ENCODE measurements at regions not wholly inside any gene's neighbourhood (a gene's known extent, or its start where the extent isn't known, plus 50 kb on each side); places are given as distances from the start of the nearest gene placed in this dataset.
"Not testable (repeated sequence)": the region's sequence is repeated elsewhere in the genome, so short reads cannot be mapped to it uniquely, and the experiment has no call there.

DNA sequence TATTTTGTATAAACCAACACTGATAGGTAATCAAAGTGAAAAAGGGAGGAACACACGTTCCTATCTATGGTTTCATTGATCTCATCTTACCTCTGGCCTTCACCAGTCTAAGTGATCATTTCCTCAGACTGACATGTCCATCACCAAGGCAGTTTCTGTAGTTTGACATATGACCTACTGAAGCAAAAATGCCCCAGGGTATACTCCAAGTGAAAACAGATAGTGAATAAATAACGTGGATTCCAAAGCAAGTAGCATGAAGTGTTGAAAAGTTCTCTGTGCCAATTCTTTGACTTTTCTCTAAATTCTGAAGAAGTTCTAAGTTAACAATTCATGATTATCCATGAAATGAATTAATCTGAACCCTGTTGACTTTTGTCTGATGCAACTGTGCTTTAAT lies 334.2 kb upstream of the SGCG start:
- Histone ChIP-seq H3K9me3 (ENCODE audit: insufficient read depth, low read depth, low read length) (no peaks in the 10 kb centered on the region), H3K36me3 (ENCODE audit: insufficient read depth, low read length) (no peaks in the 10 kb centered on the region), H3K27me3 (ENCODE audit: insufficient read depth, low read length) (no peaks in the 10 kb centered on the region), H3K4me3 (ENCODE audit: low read length) (no peak overlapping the region), H3K4me1 (ENCODE audit: insufficient read depth, low read length) (peaks cover 9% of the 10 kb centered on the region), H3K27ac (ENCODE audit: low read depth, low read length) (no peak overlapping the region), H3K9ac (ENCODE audit: low read depth, low read length) (no peak overlapping the region)
- 73% methylated on average over 2 of the region's 2 CpGs for WGBS

GRCh38 chr13:22848539-22849052 lies 332.2 kb upstream of the SGCG start:
- peak overlapping the region; percentile 54 for H3K9ac ChIP-seq (ENCODE audit: low read depth, low read length)
- peaks cover 9% of the 10 kb centered on the region for H3K4me1 ChIP-seq (ENCODE audit: insufficient read depth, low read length)
- no peak overlapping the region for H3K4me3 ChIP-seq (ENCODE audit: low read length)
- 79% methylated on average over 32 of the region's 32 CpGs for WGBS
- H3K36me3 ChIP-seq (ENCODE audit: insufficient read depth, low read length), result no peaks in the 10 kb centered on the region
- peak overlapping the region; percentile 16; the same call in 1 of the 2 replicates for H3K27ac ChIP-seq (ENCODE audit: low read depth, low read length)
- no peaks in the 10 kb centered on the region for H3K27me3 ChIP-seq (ENCODE audit: insufficient read depth, low read length)
- H3K9me3 ChIP-seq (ENCODE audit: insufficient read depth, low read depth, low read length), result no peaks in the 10 kb centered on the region

DNA sequence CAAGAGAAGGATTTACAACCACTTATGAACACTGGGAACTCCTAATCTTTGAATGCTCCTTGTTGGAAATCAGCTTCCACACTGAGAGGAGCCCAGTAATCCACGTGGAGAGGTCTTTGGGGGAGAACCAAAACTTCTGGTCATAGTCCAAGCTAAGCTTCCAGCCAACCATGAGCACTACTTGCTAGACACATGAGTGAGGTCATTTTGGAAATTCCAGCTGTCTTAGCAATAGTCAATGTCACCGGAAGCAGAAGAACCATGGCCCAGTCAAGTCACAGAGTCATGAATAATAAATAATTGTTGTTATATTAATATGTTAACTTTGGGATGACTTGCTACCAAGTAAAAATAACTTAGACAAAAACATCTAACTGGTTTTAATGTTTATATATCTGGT lies 324.9 kb upstream of the SGCG start:
- no peak overlapping the region for H3K27ac ChIP-seq (ENCODE audit: low read depth, low read length)
- WGBS, result 91% methylated on average over 2 of the region's 2 CpGs

GRCh38 chr13:22858980-22859379 lies 321.8 kb upstream of the SGCG start:
- not testable (repeated sequence) for H3K9me3 ChIP-seq (ENCODE audit: insufficient read depth, low read depth, low read length); H3K27ac ChIP-seq (ENCODE audit: low read depth, low read length); H3K36me3 ChIP-seq (ENCODE audit: insufficient read depth, low read length); H3K4me3 ChIP-seq (ENCODE audit: low read length); H3K4me1 ChIP-seq (ENCODE audit: insufficient read depth, low read length); H3K27me3 ChIP-seq (ENCODE audit: insufficient read depth, low read length); H3K9ac ChIP-seq (ENCODE audit: low read depth, low read length)
- WGBS, result 92% methylated on average over 18 of the region's 32 CpGs

More for the DNA sequence above, 324.9 kb upstream of the SGCG start:
- peaks cover 6% of the 10 kb centered on the region; the same call in 1 of the 2 replicates for H3K9me3 ChIP-seq (ENCODE audit: insufficient read depth, low read depth, low read length)
- H3K36me3 ChIP-seq (ENCODE audit: insufficient read depth, low read length), result no peaks in the 10 kb centered on the region
- H3K4me3 ChIP-seq (ENCODE audit: low read length), result no peak overlapping the region
- H3K9ac ChIP-seq (ENCODE audit: low read depth, low read length), result no peak overlapping the region
- no peaks in the 10 kb centered on the region for H3K4me1 ChIP-seq (ENCODE audit: insufficient read depth, low read length)
- H3K27me3 ChIP-seq (ENCODE audit: insufficient read depth, low read length), result no peaks in the 10 kb centered on the region

GRCh38 chr13:22859411-22859810 lies 321.4 kb upstream of the SGCG start:
- not testable (repeated sequence) for H3K9me3 ChIP-seq (ENCODE audit: insufficient read depth, low read depth, low read length); H3K4me3 ChIP-seq (ENCODE audit: low read length); H3K27me3 ChIP-seq (ENCODE audit: insufficient read depth, low read length); H3K4me1 ChIP-seq (ENCODE audit: insufficient read depth, low read length); H3K27ac ChIP-seq (ENCODE audit: low read depth, low read length); H3K9ac ChIP-seq (ENCODE audit: low read depth, low read length); H3K36me3 ChIP-seq (ENCODE audit: insufficient read depth, low read length)
- WGBS, result 97% methylated on average over 21 of the region's 21 CpGs

- no peaks in the 10 kb centered on the region for H3K36me3 ChIP-seq (ENCODE audit: insufficient read depth, low read length)
- H3K4me3 ChIP-seq (ENCODE audit: low read length), result no peak overlapping the region
- H3K27ac ChIP-seq (ENCODE audit: low read depth, low read length), result no peak overlapping the region
- H3K4me1 ChIP-seq (ENCODE audit: insufficient read depth, low read length), result no peaks in the 10 kb centered on the region
- no peaks in the 10 kb centered on the region for H3K27me3 ChIP-seq (ENCODE audit: insufficient read depth, low read length)
- H3K9me3 ChIP-seq (ENCODE audit: insufficient read depth, low read depth, low read length), result peaks cover 6% of the 10 kb centered on the region; the same call in 1 of the 2 replicates
- no peak overlapping the region for H3K9ac ChIP-seq (ENCODE audit: low read depth, low read length)
Observed at GRCh38 chr13:22861958-22862466, 318.8 kb upstream of the SGCG start.

DNA sequence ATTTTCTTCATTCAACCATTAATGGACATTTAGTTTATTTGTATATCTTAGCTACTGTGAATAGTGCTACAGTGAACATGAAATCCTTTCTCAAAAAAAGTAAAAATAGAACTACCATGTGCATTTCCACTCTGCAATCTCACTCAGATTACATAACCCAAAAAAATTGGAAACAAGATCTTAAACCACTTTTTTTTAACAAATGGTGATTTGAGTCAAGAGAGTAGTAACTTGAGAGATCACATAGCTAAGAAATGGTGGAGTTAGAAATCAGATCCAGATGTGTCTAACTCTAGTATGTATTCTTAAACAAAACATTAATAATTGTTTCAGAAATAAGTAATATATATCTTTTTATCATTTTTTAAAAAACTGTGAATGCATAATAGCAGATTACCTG lies 318.3 kb upstream of the SGCG start:
- Histone ChIP-seq H3K4me3 (ENCODE audit: low read length) (no peak overlapping the region), H3K27me3 (ENCODE audit: insufficient read depth, low read length) (no peaks in the 10 kb centered on the region), H3K4me1 (ENCODE audit: insufficient read depth, low read length) (no peaks in the 10 kb centered on the region), H3K9ac (ENCODE audit: low read depth, low read length) (no peak overlapping the region), H3K27ac (ENCODE audit: low read depth, low read length) (no peak overlapping the region), H3K9me3 (ENCODE audit: insufficient read depth, low read depth, low read length) (peaks cover 5% of the 10 kb centered on the region; the same call in 1 of the 2 replicates), H3K36me3 (ENCODE audit: insufficient read depth, low read length) (no peaks in the 10 kb centered on the region)

- no peaks in the 10 kb centered on the region for H3K27me3 ChIP-seq (ENCODE audit: insufficient read depth, low read length)
- H3K27ac ChIP-seq (ENCODE audit: low read depth, low read length), result no peak overlapping the region
- H3K4me1 ChIP-seq (ENCODE audit: insufficient read depth, low read length), result no peaks in the 10 kb centered on the region
- H3K4me3 ChIP-seq (ENCODE audit: low read length), result no peak overlapping the region
- H3K9me3 ChIP-seq (ENCODE audit: insufficient read depth, low read depth, low read length), result 0 out of 2 replicates have a peak, but pooled peaks cover 2% of the 10 kb centered on the region
- 96% methylated on average over 9 of the region's 9 CpGs for WGBS
- no peak overlapping the region for H3K9ac ChIP-seq (ENCODE audit: low read depth, low read length)
- no peaks in the 10 kb centered on the region for H3K36me3 ChIP-seq (ENCODE audit: insufficient read depth, low read length)
Observed at GRCh38 chr13:22866221-22866620, 314.6 kb upstream of the SGCG start.

DNA sequence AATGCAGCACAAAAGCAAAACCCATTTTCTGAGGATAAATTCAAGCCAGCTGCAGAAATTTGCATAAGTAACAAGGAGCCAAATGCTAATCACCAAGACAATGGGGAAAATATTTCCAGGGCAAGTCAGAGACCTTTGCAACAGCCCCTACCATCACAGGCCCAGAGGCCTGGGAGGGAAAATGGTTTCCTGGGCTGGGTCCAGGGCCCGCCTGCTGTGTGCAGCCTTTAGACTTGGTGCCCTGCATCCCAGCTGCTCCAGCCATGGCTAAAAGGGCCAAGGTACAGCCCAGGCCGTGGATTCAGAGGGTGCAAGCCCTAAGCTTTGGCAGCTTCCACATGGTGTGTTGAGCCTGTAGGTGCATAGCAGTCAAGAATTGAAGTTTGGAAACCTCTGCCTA lies 309.5 kb upstream of the SGCG start:
- Histone ChIP-seq H3K9me3 (ENCODE audit: insufficient read depth, low read depth, low read length) (peaks cover 16% of the 10 kb centered on the region), H3K4me1 (ENCODE audit: insufficient read depth, low read length) (peaks cover 9% of the 10 kb centered on the region), H3K9ac (ENCODE audit: low read depth, low read length) (no peak overlapping the region), H3K27me3 (ENCODE audit: insufficient read depth, low read length) (no peaks in the 10 kb centered on the region), H3K4me3 (ENCODE audit: low read length) (no peak overlapping the region), H3K36me3 (ENCODE audit: insufficient read depth, low read length) (peaks cover 6% of the 10 kb centered on the region; the same call in 1 of the 2 replicates), H3K27ac (ENCODE audit: low read depth, low read length) (no peak overlapping the region)
- 92% methylated on average over 2 of the region's 2 CpGs for WGBS

- WGBS, result 88% methylated on average over 1 of the region's 1 CpG
- H3K4me1 ChIP-seq (ENCODE audit: insufficient read depth, low read length), result peaks cover 19% of the 10 kb centered on the region
- H3K27me3 ChIP-seq (ENCODE audit: insufficient read depth, low read length), result no peaks in the 10 kb centered on the region
- H3K9me3 ChIP-seq (ENCODE audit: insufficient read depth, low read depth, low read length), result peaks cover 20% of the 10 kb centered on the region
- no peak overlapping the region for H3K4me3 ChIP-seq (ENCODE audit: low read length)
- H3K27ac ChIP-seq (ENCODE audit: low read depth, low read length), result no peak overlapping the region
- peaks cover 6% of the 10 kb centered on the region; the same call in 1 of the 2 replicates for H3K36me3 ChIP-seq (ENCODE audit: insufficient read depth, low read length)
- no peak overlapping the region for H3K9ac ChIP-seq (ENCODE audit: low read depth, low read length)
Observed at GRCh38 chr13:22874839-22875238, 305.9 kb upstream of the SGCG start.

DNA sequence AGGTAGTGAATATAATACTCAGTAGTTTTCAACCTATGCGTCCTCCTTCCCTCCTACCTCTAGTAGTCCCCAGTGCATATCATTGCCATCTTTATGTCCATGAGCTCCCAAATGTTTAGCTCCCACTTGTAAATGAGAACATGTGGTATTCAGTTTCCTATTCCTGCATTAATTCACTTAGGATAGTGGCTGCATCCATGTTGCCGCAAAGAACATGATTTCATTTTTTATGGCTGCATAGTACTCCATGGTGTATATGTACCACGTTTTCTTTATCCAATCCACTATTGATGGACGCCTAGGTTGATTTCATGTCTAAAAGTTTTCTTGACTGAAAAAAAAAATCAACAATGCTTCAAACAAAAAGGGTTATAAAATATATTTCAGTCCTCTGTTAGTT lies 303.4 kb upstream of the SGCG start:
- Histone ChIP-seq H3K36me3 (ENCODE audit: insufficient read depth, low read length) (peaks cover 6% of the 10 kb centered on the region; the same call in 1 of the 2 replicates), H3K4me3 (ENCODE audit: low read length) (no peak overlapping the region), H3K9me3 (ENCODE audit: insufficient read depth, low read depth, low read length) (peaks cover 9% of the 10 kb centered on the region), H3K27ac (ENCODE audit: low read depth, low read length) (no peak overlapping the region), H3K4me1 (ENCODE audit: insufficient read depth, low read length) (peaks cover 39% of the 10 kb centered on the region), H3K27me3 (ENCODE audit: insufficient read depth, low read length) (no peaks in the 10 kb centered on the region), H3K9ac (ENCODE audit: low read depth, low read length) (no peak overlapping the region)
- 93% methylated on average over 4 of the region's 4 CpGs for WGBS
